Heart right ventricle (tissue), 16 donors: ENCODE measurements at regions not wholly inside any gene's neighbourhood (a gene's known extent, or its start where the extent isn't known, plus 50 kb on each side); places are given as distances from the start of the nearest gene placed in this dataset.

ENCODE experiments used
- ATAC-seq, 8 donors: fragments of 200-7000 bp; cut with Tn5 transposase; one replicate each; pipeline ENCODE4 v1.9.1; 2020; ENCODE audit warnings: mild to moderate bottlenecking in 8 of 8, moderate library complexity in 8 of 8, moderate number of reproducible peaks in 1 of 8
- DNase-seq, 2 donors: peaks; one replicate each; pipeline ENCODE4 v3.0.0-alpha.2; 2020
- H3K27ac ChIP-seq, 10 donors: fragments of 200-600 bp; sonication (generic) in 2 of 10; one replicate each; pipeline versions ENCODE4 v1.5.0 to v1.8.0; 2020 to 2022; ENCODE audit warnings: mild to moderate bottlenecking in 3 of 10
- H3K27me3 ChIP-seq, 7 donors: fragments of 200-600 bp; one replicate each; pipeline ENCODE4 v1.8.0; 2021 to 2022; ENCODE audit warnings: mild to moderate bottlenecking in 2 of 7
- H3K36me3 ChIP-seq, 9 donors: fragments of 200-600 bp; sonication (generic) in 1 of 9; one replicate each; pipeline versions ENCODE4 v1.5.0 to v1.8.0; 2020 to 2022; ENCODE audit warnings: mild to moderate bottlenecking in 2 of 9
- H3K4me1 ChIP-seq, 9 donors: fragments of 200-600 bp; sonication (generic) in 1 of 9; one replicate each; pipeline versions ENCODE4 v1.5.0 to v1.8.0; 2020 to 2022; ENCODE audit warnings: mild to moderate bottlenecking in 4 of 9
- H3K4me3 ChIP-seq, 10 donors: fragments of 200-600 bp; sonication (generic) in 2 of 10; one replicate each; pipeline versions ENCODE4 v1.5.0 to v1.8.0; 2020 to 2022; ENCODE audit warnings: mild to moderate bottlenecking in 7 of 10, moderate library complexity in 2 of 10
- H3K9me3 ChIP-seq, 11 donors: fragments of 200-600 bp in 10 of 11; sonication (generic) in 2 of 11; one replicate each; pipeline versions ENCODE4 v1.5.0 to v1.8.0; 2013 to 2022; ENCODE audit warnings: mild to moderate bottlenecking in 2 of 11, control low read depth in 1 of 11, moderate library complexity in 1 of 11
- CTCF ChIP-seq, 9 donors: fragments of 200-600 bp; sonication (generic) in 2 of 9; IDR thresholded peaks; one replicate each; pipeline versions ENCODE4 v1.5.0 to v1.8.0; 2021 to 2022; ENCODE audit warnings: antibody characterized with exemption in 9 of 9, mild to moderate bottlenecking in 5 of 9, moderate library complexity in 1 of 9
- WGBS, 2 donors: extraction: QIAGEN DNeasy Blood & Tissue Kit; methylation state at CpG; one replicate each; pipeline ENCODE4 v1.1.7; 2013; ENCODE audit warnings: inconsistent platforms in 1 of 2; 5-methylcytosine and 5-hydroxymethylcytosine counted together
- intact Hi-C, 10 donors: fragments of 100-400 bp; cut with DNase I; formaldehyde crosslinking; loops; one replicate each; pipeline versions ENCODE4 v1.11.1 to v1.14.2; 2022
- donor health status: Arrhythmogenic right ventricular cardiomyopathy.
- donor health status: ischemic (EF 13 %, LVEDD 7.1; RV severe dilation, severe dysfunction).
- donor health status: healthy with polysubstance abuse.
- donor health status: DM: no; HTN: yes; CAD: no.
- donor health status: DM: no; HTN: no; CAD: no.
- donor health status: ischemic (EF 25% LVEDD 6.9; RV normal size, moderate dysfunction).
- donor health status: ischemic (EF 25% LVEDD 5.7; RV mildly dilated, moderate dysfunction).
- donor health status: healthy.
- donor health status: DM: yes; HTN: yes; CAD: no.
- donor health status: Ischemic cardiomyopathy.
- donor health status: ischemic (EF 35%, LVEDD 5.7; RV mildly dilated, moderate dysfunction).
- donor health status: nonischemic (EF 11% LVEDD 7.7; RV severe dilation, severe dysfunction).
- donor health status: DM: yes; HTN: yes; CAD: no.
- donor health status: PGD.
- donor health status: ischemic (EF 29% LVEDD 5.4; RV normal size, mild dysfunction).
- donor health status: nonischemic (EF 23%, LVEDD 6.1; RV moderate dilation, normal function).

GRCh38 chr7:134367956-134368749 lies 51.4 kb upstream of the SLC35B4 start:
- Histone ChIP-seq H3K27ac (no peak overlapping the region), H3K9me3 (no peaks in the 10 kb centered on the region), H3K4me3 (no peak overlapping the region), H3K4me1 (peaks cover 0 to 7% (median 0%) of the 10 kb centered on the region in 9 donors), H3K36me3 (no peaks in the 10 kb centered on the region), H3K27me3 (peaks cover 0 to 25% (median 6%) of the 10 kb centered on the region in 7 donors)
- intact Hi-C loops, result no loop called here
- DNase-seq (no peak), ATAC-seq (no peak)
- 87 to 90% methylated on average over 5 of the region's 5 CpGs for WGBS, 2 donors
- no peak for TF ChIP-seq CTCF (IDR thresholded peaks at IDR 0.05)
